ENCODE measurements at regions not wholly inside any gene's neighbourhood (a gene's known extent, or its start where the extent isn't known, plus 50 kb on each side); places are given as distances from the start of the nearest gene placed in this dataset.

DNA sequence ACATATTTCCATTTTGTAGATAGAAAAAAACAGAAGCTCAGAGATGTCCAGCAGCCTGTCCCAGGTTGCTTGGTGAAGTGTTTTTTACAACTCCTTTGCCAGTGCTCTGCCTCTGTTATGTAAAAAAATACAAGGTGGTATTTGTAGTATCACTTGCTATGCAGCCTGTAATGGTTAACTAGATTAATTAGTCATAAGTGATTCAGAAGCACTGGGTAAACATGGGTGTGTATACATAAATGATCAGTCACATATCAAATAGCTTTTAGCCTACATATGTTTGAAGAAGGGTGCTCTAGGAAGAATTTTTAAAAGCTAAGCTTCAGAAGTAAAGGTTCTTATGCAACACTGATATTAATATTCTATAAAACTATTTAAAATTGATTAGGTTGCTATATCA is 70.0 kb upstream of the MAGI3 start:
- Mint-ChIP-seq H3K9me3 (peaks cover 0 to 2% of the 10 kb centered on the region in 2 donors), H3K27me3 (no peaks in the 10 kb centered on the region), H3K36me3 (no peaks in the 10 kb centered on the region), H3K4me3 (no peak overlapping the region), H3K4me1 (no peaks in the 10 kb centered on the region), H3K27ac (no peak overlapping the region)
- no peak for DNase-seq
- no peak for ATAC-seq (replicated peaks)

DNA sequence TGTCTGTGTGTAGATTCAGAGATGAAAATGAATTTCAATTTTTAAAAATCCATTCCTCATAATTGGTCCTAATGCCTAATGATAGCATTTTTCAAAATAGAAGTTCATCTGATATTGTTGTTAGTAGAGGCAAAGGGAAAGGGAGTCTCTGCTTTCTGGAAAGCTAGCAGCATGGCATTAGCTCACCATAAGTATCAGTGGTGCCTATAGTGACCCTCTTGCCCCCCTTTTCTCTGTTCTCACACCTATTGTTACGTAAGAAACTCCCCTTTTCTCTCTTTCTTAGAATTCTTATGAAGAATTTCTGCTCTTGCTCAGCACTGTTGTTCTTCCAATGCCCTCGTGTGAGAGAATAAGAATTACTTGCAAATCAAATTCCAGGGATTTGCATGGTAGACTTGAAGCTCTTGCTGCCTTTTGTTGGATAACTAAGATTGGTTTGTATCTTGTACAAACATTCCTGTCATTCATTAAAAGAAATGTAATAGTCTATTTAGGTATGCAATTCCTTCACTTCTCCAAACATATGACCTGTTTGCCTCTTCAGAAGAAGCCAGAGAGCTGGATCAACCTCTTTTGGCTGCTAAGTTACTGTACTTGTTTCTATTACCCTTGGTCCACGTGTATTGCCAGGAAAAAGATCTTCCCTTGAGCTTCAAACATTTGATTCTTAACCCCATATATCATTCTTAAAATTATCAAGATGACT is 69.2 kb upstream of the MAGI3 start:
- Mint-ChIP-seq H3K4me1 (no peaks in the 10 kb centered on the region), H3K27me3 (peaks cover 0 to 3% of the 10 kb centered on the region in 2 donors), H3K36me3 (no peaks in the 10 kb centered on the region), H3K4me3 (no peak overlapping the region), H3K9me3 (peaks cover 0 to 2% of the 10 kb centered on the region in 2 donors), H3K27ac (no peak overlapping the region)
- no peak for ATAC-seq (replicated peaks)
- no peak for DNase-seq

DNA sequence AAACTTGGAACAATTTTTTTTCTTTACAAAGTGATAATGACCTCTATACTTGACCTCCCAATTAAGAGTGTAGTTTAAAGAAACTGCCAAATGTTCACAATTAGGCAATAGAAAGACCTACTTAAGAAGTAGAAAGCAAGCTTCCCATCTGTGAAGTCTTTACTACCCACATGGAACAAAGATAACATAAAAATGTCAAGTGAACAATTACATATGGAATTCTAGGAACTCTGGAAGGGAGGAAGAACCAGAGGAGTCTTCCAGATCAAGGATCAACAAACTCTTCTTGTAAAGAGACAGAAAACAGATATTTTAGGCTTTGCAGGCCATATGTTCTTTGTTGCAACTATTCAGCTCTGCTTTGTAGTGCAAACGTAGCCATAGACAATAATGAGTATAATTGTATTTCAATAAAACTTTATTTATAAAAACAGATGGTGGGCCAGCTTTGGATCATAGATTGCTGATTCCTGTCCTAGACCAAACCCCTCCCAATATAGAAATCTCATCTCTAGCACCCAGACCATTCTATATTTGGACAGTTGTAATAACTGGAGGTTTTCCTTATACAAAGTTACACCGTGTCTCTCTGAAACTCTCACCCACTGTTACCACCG is 68.4 kb upstream of the MAGI3 start:
- Mint-ChIP-seq H3K27me3 (peaks cover 0 to 6% of the 10 kb centered on the region in 2 donors), H3K4me3 (no peak overlapping the region), H3K36me3 (no peaks in the 10 kb centered on the region), H3K27ac (no peak overlapping the region), H3K4me1 (no peaks in the 10 kb centered on the region), H3K9me3 (peaks cover 0 to 2% of the 10 kb centered on the region in 2 donors)
- no peak for DNase-seq
- no peak for ATAC-seq (replicated peaks)

DNA sequence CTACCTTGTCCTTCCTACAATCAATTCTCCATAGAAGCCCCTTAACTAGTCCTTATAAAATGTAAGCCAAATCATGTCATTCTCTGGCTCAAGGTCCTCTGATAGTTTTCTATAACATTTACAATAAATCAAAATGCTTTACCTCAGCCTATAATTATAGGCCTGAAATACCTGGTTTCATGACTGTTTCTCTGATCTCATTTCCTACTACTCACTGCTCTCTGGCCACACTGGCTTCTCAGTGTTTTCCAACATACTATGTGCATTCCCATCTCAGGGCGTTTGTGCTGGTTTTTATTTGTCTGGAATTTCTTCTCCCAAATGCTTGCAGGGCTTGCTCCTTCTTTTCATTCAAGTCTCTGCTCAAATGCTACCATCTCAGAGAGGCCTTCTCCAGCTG is 67.9 kb upstream of the MAGI3 start:
- no peaks in the 10 kb centered on the region for H3K36me3 Mint-ChIP-seq
- H3K27me3 Mint-ChIP-seq: peaks cover 0 to 6% of the 10 kb centered on the region in 2 donors
- peaks cover 0 to 2% of the 10 kb centered on the region in 2 donors for H3K9me3 Mint-ChIP-seq
- DNase-seq (no peak), ATAC-seq (replicated peaks) (no peak)
- no peak overlapping the region for H3K4me3 Mint-ChIP-seq
- no peak overlapping the region for H3K27ac Mint-ChIP-seq
- no peaks in the 10 kb centered on the region for H3K4me1 Mint-ChIP-seq

DNA sequence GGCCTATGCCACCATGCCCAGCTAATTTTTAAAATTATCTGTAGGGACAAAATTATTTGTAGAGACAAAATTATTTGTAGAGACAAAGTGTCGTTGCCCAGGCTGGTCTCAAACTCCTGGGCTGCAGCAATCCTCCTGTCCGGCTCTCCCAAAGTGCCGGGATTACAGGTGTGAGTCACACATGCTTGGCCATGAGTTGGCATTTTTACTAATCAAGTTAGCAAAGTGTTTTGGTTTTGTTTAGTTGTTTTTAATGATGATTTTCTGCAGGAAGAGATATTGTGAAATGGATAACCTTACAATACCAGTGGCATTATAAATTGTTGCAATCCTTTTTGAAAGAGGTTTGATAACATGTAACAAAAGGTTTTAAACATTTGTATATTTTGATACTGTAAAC is 65.3 kb upstream of the MAGI3 start:
- H3K27me3 Mint-ChIP-seq: peaks cover 0 to 6% of the 10 kb centered on the region in 2 donors
- ATAC-seq (replicated peaks): no peak
- H3K36me3 Mint-ChIP-seq: no peaks in the 10 kb centered on the region
- no peak for DNase-seq
- no peaks in the 10 kb centered on the region for H3K4me1 Mint-ChIP-seq
- H3K27ac Mint-ChIP-seq: no peak overlapping the region
- H3K4me3 Mint-ChIP-seq: no peak overlapping the region
- no peaks in the 10 kb centered on the region for H3K9me3 Mint-ChIP-seq

DNA sequence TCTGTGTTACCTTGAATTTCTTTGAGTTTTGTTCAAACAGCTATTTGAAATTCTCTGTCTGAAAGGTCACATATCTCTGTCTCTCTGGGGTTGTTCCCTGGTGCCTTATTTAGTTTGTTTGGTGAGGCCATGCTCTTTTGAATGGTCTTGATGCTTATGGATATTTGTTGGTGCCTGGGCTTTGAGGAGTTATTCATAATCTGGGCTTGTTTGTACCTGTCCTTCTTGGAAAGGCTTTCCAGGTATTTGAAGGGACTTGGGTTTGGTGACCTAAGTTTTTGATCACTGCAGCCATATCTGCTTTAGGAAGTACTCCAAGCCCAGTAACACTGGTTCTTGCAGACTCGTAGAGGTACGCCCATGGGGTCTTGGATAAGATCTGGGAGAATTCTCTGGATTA is 63.3 kb upstream of the MAGI3 start:
- H3K27ac Mint-ChIP-seq: no peak overlapping the region
- H3K9me3 Mint-ChIP-seq: no peaks in the 10 kb centered on the region
- no peaks in the 10 kb centered on the region for H3K36me3 Mint-ChIP-seq
- H3K4me3 Mint-ChIP-seq: no peak overlapping the region
- H3K27me3 Mint-ChIP-seq: peaks cover 0 to 6% of the 10 kb centered on the region in 2 donors
- no peak for DNase-seq
- no peaks in the 10 kb centered on the region for H3K4me1 Mint-ChIP-seq
- no peak for ATAC-seq (replicated peaks)

DNA sequence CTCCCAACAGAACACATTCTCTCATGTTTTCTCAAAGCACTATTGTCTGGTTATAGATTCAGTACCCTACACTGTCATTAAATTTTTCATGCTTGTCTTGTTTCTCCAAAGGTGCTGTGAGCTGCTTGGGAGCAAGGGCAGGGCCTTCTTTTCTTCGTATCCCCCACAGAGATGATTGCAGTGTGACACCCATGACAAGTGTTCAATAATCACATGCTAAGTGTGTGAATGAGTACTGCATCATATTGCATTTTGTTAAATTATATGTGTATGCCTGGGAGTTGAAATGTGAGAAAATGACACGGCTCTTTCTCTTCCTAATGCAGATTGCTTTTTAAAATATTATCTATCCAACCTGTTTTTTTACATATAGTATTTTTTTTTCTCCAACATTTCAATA is 57.3 kb upstream of the MAGI3 start:
- ATAC-seq (replicated peaks): no peak
- Mint-ChIP-seq H3K4me1 (no peaks in the 10 kb centered on the region), H3K27ac (no peak overlapping the region), H3K36me3 (no peaks in the 10 kb centered on the region), H3K4me3 (no peak overlapping the region), H3K9me3 (no peaks in the 10 kb centered on the region), H3K27me3 (peaks cover 5 to 17% of the 10 kb centered on the region in 2 donors)
- DNase-seq: no peak

DNA sequence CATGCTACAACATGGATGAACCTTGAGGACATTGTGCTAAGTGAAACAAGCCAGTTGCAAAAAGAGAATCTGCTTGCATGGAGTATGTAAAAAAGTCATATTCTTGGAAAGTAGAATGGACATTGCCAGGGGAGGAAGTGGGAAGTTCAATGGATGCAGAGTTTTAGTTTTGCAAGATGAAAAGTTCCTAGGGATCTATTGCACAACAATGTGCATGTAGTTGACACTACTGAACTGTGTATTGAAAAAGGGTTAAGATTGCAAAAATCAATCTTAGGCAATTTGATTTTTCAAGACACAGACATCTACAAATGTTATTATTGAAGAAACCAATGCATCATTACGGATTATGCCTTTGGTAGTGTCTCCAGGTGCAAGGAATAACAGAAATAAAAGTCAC is 50.3 kb upstream of the MAGI3 start:
- DNase-seq (no peak), ATAC-seq (replicated peaks) (no peak)
- H3K36me3 Mint-ChIP-seq: no peaks in the 10 kb centered on the region
- peaks cover 18 to 21% of the 10 kb centered on the region in 2 donors for H3K27me3 Mint-ChIP-seq
- H3K4me3 Mint-ChIP-seq: no peak overlapping the region
- no peaks in the 10 kb centered on the region for H3K9me3 Mint-ChIP-seq
- H3K4me1 Mint-ChIP-seq: no peaks in the 10 kb centered on the region
- no peak overlapping the region for H3K27ac Mint-ChIP-seq
